ENCODE measurements at regions not wholly inside any gene's neighbourhood (a gene's known extent, or its start where the extent isn't known, plus 50 kb on each side); places are given as distances from the start of the nearest gene placed in this dataset.

DNA sequence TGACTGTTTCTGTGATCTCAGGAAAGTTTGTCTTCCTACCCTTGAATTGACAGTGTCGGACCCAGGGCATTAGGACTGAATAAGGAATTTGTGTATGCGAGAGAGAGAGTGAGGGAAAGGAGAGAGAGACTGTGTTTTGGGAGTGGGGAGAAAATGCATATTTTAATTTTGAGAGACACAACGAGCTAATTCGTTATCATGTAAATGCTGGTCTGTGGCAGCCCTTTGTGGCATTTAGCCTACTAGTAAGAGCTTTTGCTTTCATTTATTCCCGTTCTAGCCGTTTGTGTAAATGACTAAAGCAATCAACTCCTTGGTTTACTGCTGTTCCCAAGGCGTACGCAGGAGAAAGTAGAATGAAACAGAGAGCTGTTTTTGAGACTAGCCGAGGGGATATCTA, 79.8 kb upstream of the MAMDC2 start:
- TF ChIP-seq, protein P1, sequence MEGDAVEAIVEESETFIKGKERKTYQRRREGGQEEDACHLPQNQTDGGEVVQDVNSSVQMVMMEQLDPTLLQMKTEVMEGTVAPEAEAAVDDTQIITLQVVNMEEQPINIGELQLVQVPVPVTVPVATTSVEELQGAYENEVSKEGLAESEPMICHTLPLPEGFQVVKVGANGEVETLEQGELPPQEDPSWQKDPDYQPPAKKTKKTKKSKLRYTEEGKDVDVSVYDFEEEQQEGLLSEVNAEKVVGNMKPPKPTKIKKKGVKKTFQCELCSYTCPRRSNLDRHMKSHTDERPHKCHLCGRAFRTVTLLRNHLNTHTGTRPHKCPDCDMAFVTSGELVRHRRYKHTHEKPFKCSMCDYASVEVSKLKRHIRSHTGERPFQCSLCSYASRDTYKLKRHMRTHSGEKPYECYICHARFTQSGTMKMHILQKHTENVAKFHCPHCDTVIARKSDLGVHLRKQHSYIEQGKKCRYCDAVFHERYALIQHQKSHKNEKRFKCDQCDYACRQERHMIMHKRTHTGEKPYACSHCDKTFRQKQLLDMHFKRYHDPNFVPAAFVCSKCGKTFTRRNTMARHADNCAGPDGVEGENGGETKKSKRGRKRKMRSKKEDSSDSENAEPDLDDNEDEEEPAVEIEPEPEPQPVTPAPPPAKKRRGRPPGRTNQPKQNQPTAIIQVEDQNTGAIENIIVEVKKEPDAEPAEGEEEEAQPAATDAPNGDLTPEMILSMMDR (IDR thresholded peaks at IDR 0.05) = no peak
- no peak for TF ChIP-seq EZH2 (IDR thresholded peaks at IDR 0.05; ENCODE audit: borderline replicate concordance, insufficient read depth, low read depth, low read length, poor library complexity, severe bottlenecking)

Data from B cell (primary cell).